SK-N-MC (cell line): ENCODE measurements at regions not wholly inside any gene's neighbourhood (a gene's known extent, or its start where the extent isn't known, plus 50 kb on each side); places are given as distances from the start of the nearest gene placed in this dataset.
"Not testable (repeated sequence)": the region's sequence is repeated elsewhere in the genome, so short reads cannot be mapped to it uniquely, and the experiment has no call there.

Experiments used
- DNase-seq: peaks from one replicate; pipeline ENCODE4 v3.0.0-alpha.2; 2011; ENCODE audit warnings: low read depth, low spot score
- H3K27ac ChIP-seq: fragments of 200-600 bp; sonication (generic); 2 replicates; pipeline ENCODE4 v1.5.1; 2016; ENCODE audit warnings: mixed run types
- H3K36me3 ChIP-seq: fragments of 200-600 bp; sonication (generic); 2 replicates; pipeline ENCODE4 v1.6.1; 2017; ENCODE audit warnings: antibody characterized with exemption, low read length, mixed read lengths; ENCODE audit not compliant: insufficient read depth
- H3K4me3 ChIP-seq: fragments of 200-600 bp; sonication (generic); 2 replicates; pipeline ENCODE4 v1.5.1; 2016
- H3K9ac ChIP-seq: fragments of 200-600 bp; sonication (generic); 2 replicates; pipeline ENCODE4 v1.8.0; 2017; ENCODE audit warnings: mixed run types, mixed read lengths; ENCODE audit not compliant: insufficient read length
- H3K9me3 ChIP-seq: fragments of 200-600 bp; sonication (generic); 2 replicates; pipeline ENCODE4 v1.6.1; 2017; ENCODE audit warnings: low read depth, mild to moderate bottlenecking, antibody characterized with exemption, low read length, moderate library complexity, mixed read lengths
- EZH2 ChIP-seq: fragments of 200-600 bp; sonication (generic); IDR thresholded peaks from one replicate; pipeline ENCODE4 v1.6.1; 2017; ENCODE audit warnings: antibody characterized with exemption
- FOXP2 ChIP-seq: optimal IDR thresholded peaks from 2 replicates; pipeline ENCODE3; 2011; ENCODE audit warnings: mild to moderate bottlenecking, moderate library complexity; ENCODE audit not compliant: insufficient read depth; ENCODE audit errors: extremely low read length, control extremely low read depth
- POLR2AphosphoS5 ChIP-seq: IDR thresholded peaks from 2 replicates; pipeline ENCODE4 v1.6.1; 2012; ENCODE audit warnings: mild to moderate bottlenecking, low read depth, low read length, borderline replicate concordance

GRCh38 chr18:22067682-22068081, 101.7 kb upstream of the GATA6 start:
- no peaks in the 10 kb centered on the region for H3K36me3 ChIP-seq
- TF ChIP-seq FOXP2 = no peak
- no peak for TF ChIP-seq EZH2
- TF ChIP-seq POLR2AphosphoS5 = no peak
- no peak overlapping the region for H3K4me3 ChIP-seq
- DNase-seq = no peak
- H3K9ac ChIP-seq = no peak overlapping the region
- no peak overlapping the region for H3K27ac ChIP-seq
- no peaks in the 10 kb centered on the region for H3K9me3 ChIP-seq

GRCh38 chr18:22068784-22069183, 100.6 kb upstream of the GATA6 start:
- not testable (repeated sequence) for H3K9ac ChIP-seq, H3K27ac ChIP-seq, H3K9me3 ChIP-seq, DNase-seq, H3K36me3 ChIP-seq, H3K4me3 ChIP-seq

- Histone ChIP-seq H3K9ac (no peak overlapping the region), H3K27ac (no peak overlapping the region), H3K36me3 (no peaks in the 10 kb centered on the region), H3K4me3 (no peak overlapping the region), H3K9me3 (no peaks in the 10 kb centered on the region)
- no peak for DNase-seq
- TF ChIP-seq FOXP2 = no peak
- no peak for TF ChIP-seq POLR2AphosphoS5
- TF ChIP-seq EZH2 = no peak
Measured at GRCh38 chr18:22069916-22070315, 99.5 kb upstream of the GATA6 start.

GRCh38 chr18:22073411-22073810, 96.0 kb upstream of the GATA6 start:
- Histone ChIP-seq H3K27ac (no peak overlapping the region), H3K9me3 (no peaks in the 10 kb centered on the region), H3K4me3 (no peak overlapping the region), H3K36me3 (no peaks in the 10 kb centered on the region), H3K9ac (no peak overlapping the region)
- no peak for DNase-seq
- no peak for TF ChIP-seq POLR2AphosphoS5
- no peak for TF ChIP-seq FOXP2
- no peak for TF ChIP-seq EZH2

GRCh38 chr18:22074282-22075070, 94.9 kb upstream of the GATA6 start:
- no peaks in the 10 kb centered on the region for H3K36me3 ChIP-seq
- H3K27ac ChIP-seq = no peak overlapping the region
- H3K9ac ChIP-seq = no peak overlapping the region
- no peak overlapping the region for H3K4me3 ChIP-seq
- no peak for TF ChIP-seq POLR2AphosphoS5
- no peak for TF ChIP-seq EZH2
- TF ChIP-seq FOXP2 = no peak
- no peaks in the 10 kb centered on the region for H3K9me3 ChIP-seq
- no peak for DNase-seq

GRCh38 chr18:22080035-22080434, 89.4 kb upstream of the GATA6 start:
- Histone ChIP-seq H3K36me3 (no peaks in the 10 kb centered on the region), H3K27ac (no peak overlapping the region), H3K4me3 (no peak overlapping the region), H3K9ac (no peak overlapping the region), H3K9me3 (no peaks in the 10 kb centered on the region)
- TF ChIP-seq POLR2AphosphoS5 = no peak
- TF ChIP-seq FOXP2 = no peak
- no peak for TF ChIP-seq EZH2
- DNase-seq = no peak

- H3K4me3 ChIP-seq = no peak overlapping the region
- H3K9me3 ChIP-seq = no peaks in the 10 kb centered on the region
- no peak overlapping the region for H3K27ac ChIP-seq
- H3K9ac ChIP-seq = no peak overlapping the region
- H3K36me3 ChIP-seq = no peaks in the 10 kb centered on the region
- no peak for TF ChIP-seq POLR2AphosphoS5
- no peak for TF ChIP-seq EZH2
- no peak for TF ChIP-seq FOXP2
- DNase-seq = no peak
Measured at GRCh38 chr18:22082408-22082807, 87.0 kb upstream of the GATA6 start.

- Histone ChIP-seq H3K4me3 (no peak overlapping the region), H3K27ac (no peak overlapping the region), H3K9me3 (no peaks in the 10 kb centered on the region), H3K36me3 (no peaks in the 10 kb centered on the region), H3K9ac (no peak overlapping the region)
- DNase-seq = no peak
- TF ChIP-seq POLR2AphosphoS5 (no peak), EZH2 (no peak), FOXP2 (no peak)
Measured at GRCh38 chr18:22084547-22084946, 84.8 kb upstream of the GATA6 start.

GRCh38 chr18:22086973-22087372, 82.4 kb upstream of the GATA6 start:
- Histone ChIP-seq H3K27ac (no peak overlapping the region), H3K36me3 (no peaks in the 10 kb centered on the region), H3K9ac (no peak overlapping the region), H3K9me3 (no peaks in the 10 kb centered on the region), H3K4me3 (no peak overlapping the region)
- no peak for DNase-seq
- no peak for TF ChIP-seq EZH2
- no peak for TF ChIP-seq POLR2AphosphoS5
- no peak for TF ChIP-seq FOXP2
